ENCODE measurements at regions not wholly inside any gene's neighbourhood (a gene's known extent, or its start where the extent isn't known, plus 50 kb on each side); places are given as distances from the start of the nearest gene placed in this dataset.

GRCh38 chr2:217555081-217555876, 447.5 kb downstream of the TNS1 start:
- TF ChIP-seq CTCF (conservative IDR thresholded peaks at IDR 0.05 in 1 of 2, IDR thresholded peaks at IDR 0.05 in 1 of 2; ENCODE audit: extremely low read depth in 1 of 2, insufficient read depth in 1 of 2, low read depth in 1 of 2, low read length in 2 of 2) = no peak
- no peak for TF ChIP-seq EZH2 (IDR thresholded peaks at IDR 0.05; ENCODE audit: borderline replicate concordance, low read length)
